GM18868 (cell line): ENCODE measurements at regions not wholly inside any gene's neighbourhood (a gene's known extent, or its start where the extent isn't known, plus 50 kb on each side); places are given as distances from the start of the nearest gene placed in this dataset.

Experiments
- ATAC-seq: cut with Tn5 transposase; IDR thresholded peaks from one replicate; pipeline ENCODE4 v1.9.1; 2021; ENCODE audit warnings: mild to moderate bottlenecking, moderate library complexity; ENCODE audit not compliant: unreplicated experiment

DNA sequence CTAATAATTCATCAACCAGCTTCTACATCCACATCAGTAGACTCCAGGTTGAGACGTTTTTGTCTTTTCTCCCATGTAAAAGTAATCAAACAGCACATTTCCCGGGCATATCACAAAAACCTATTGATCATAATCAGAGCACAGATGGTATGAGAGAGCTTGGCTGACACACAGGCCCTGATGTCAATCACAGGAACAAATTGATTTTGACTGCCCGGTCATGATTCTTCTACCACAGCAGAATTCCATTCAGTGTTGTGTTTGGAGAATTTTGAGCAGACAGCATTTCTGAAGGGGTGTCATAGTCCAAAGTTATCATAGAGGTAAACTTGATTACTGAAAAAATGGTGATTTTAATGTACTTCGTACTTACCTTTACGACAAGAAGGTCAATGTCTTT, 351.1 kb downstream of the ZSWIM6 start:
- ATAC-seq: no peak

DNA sequence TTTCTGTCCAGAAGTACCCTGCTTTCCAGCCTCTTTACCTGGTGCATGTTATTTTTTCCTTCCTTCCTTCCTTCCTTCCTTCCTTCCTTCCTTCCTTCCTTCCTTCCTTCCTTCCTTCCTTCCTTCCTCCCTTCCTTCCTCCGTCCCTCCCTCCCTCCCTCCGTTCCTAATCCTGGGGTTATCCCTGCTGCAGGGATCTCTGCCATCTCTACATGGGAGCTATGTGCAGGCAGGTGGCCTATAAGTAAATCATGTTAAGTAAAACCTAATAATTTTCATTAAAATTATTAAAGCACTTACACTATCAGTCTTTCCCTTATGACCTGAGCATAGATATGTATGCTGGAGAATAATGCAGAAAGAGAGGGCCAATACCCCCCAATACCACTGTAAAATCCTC, 351.9 kb downstream of the ZSWIM6 start:
- no peak for ATAC-seq

DNA sequence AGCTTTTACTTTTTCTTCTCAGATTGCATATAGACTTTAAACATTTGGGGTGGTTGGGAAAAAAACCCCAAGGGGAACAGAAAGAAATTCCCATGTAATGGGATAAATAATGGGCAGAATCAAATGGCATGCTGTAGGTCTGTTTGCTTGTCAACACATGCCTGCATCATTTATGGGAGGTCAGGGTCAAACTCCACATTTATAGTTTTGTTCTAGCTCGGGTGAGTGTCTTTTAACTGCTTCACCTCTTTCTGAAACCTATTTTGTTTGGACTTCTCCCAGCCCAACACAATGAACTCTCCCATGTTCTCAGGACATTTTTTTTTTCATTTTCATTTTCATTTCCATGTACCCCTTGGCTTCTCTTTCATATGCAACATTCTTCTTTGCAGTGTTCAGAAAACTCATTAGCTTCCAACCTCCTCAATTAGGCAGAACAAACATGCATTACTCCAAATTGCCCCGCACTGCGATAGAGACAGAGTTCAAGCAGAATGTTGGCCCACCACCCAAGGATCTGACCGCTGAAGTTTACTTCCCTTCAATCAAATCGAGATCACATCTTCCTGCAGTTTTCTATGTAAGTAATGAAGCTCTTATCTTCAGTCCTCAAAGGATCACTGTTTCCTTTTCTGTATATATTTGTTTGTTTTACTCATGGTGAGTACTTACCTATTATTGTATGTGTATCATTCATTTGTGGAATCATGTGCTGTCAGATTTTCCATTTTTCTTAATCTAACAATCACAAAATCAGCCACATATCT, 354.6 kb downstream of the ZSWIM6 start:
- no peak for ATAC-seq

DNA sequence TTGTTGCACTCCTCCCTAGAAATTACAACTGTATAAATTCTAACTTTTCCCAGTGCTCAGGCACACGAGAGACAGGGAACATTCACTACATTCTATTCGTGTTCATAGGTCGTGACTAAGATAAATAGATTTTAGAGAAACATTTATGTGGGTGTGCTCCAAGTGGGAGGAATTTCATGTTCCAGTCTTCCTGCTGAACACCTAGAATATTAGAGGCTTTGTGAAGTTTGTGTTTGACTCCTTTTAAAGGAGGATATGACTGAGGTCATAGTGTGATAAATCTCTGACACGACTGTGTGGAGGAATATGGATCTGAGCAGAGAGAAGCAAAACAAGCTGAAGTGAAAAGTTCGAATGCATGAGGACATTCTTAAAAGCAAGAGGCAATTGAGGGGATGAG, 355.3 kb downstream of the ZSWIM6 start:
- no peak for ATAC-seq

DNA sequence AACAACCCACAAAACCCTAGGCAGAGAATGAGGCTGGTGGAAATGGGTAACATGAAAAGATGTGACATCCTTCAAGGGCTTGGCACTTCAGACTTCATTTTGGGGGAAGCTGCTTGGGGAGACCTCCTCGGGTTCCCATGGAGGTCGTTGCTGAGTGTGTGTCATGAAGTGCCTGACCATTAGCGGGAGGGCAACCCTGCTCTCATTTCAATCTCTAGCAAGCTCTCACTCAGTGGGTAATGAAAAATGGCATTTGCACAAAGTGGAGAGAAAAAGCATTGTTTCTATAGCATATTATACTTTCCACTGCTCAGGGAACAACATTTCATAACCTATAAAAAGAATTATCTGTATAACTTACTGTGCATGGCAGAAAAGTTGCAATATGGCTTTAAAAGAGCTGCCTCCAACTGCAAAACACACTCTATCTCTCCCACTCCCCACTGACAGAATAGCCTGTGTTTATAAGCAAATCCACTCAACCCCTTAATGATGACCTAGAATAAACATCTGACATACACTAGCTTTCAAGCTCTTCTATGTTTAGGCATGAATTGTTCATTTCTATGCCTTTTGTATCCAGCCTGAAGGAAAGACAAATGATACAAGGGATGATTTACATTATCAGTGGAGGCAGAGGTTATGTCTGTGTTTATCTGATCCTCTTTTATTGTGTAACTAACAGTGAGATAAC, 357.2 kb downstream of the ZSWIM6 start:
- ATAC-seq: no peak

DNA sequence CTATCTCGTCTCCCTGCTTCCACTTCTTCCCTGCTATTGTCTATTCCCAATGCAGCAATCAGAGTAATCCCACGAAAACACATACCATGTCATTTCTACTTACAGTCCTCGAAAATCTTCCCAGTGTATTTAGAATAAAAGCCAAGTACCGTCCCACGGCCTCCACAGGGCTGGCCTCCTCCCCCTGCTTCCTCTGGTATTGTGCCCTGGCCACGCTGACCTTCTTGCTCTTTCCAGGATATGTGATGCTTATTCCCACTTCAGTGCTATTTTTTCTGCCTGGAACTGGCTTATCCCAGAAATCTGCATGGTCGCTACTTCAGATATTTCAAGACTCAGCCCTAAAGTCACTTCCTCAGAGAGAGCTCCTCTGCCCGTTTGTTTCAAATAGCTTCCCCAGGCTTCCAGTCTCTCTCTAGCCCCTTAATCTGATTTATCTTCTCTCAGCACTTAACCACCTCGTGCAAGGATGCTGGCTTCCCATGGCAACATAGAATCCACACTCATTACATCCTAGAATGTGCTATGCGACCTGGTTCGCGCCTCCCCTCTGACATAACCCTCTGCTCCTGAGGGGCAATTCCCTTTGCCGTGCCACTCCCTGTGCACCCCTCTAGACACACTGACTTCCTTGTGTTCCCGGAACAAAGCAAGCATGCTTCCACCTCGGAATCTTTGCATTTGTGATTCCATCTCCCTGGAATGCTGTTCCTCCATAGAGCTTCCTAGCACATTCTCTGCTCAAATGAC, 365.9 kb downstream of the ZSWIM6 start:
- no peak for ATAC-seq

DNA sequence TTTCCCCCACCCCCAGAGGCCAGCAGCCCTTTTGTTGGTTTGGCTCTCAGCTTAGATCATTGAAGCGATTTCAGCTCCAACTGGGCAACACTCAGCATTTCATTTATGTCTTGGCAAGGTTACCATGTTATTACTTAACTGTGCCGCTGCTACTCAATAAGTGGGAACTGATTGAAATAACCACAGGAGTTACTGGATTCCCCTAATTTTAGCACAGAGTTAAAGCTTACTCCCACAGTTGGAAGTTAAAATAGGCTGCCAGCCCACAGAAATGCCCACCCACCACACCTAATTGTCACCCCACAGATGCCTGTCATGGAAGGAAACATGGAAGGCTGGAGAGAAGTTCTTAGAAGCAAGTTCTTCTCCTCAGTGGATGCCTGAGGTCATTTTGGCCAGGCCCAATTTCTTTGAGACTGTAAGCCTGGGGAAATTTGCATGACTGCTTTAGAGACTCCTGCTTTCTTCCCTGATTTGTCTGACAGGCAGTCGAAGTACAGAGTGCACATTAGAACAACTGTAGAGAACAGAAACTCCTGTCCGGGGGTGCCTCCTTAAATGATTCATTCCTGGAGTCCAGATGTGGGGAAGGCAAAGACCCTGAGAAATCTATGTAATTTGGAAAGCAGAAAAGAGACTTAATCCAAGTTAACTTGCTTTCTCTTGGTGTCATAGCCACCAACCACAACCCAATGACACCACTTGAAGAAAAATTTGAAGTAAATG, 370.0 kb downstream of the ZSWIM6 start:
- ATAC-seq: peak; percentile 69

DNA sequence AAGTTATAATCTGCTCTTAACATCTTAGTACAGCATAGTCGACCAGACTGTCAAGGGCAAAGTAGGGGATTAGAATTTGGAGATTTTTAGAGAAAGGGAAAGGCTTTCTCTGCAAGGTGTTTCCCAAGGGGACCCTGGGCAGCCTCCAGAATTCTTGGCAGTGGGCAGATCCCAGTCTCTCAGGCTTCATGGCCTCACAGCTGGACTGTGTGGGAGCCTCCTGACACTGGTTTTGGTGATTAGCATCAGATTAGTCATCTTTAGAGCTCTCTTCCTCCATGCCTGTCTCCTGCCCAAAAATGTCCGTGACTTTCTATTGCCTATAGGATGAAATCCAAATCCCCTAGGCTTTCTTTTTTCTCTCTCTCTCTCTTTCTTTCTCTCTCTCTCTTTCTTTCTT, 370.7 kb downstream of the ZSWIM6 start:
- ATAC-seq: no peak

DNA sequence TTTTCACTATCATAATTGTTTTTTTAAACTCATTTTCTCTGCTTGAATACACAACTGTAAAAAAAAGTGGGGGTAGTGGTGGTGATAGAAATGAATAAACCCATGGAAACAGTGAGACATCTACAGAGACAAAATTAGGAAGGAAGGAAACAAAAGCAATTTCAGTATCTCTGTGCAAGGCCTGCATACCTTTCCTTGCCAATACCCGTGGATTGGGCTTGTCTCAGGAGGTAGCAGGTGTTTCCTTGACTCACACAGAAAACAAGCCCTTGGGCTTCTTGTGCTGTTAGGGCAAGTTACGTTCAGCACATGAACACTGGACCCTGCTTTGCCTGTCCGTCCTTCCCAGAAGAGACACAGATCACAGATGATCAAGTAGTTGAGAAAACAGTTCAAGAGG, 372.2 kb downstream of the ZSWIM6 start:
- ATAC-seq: no peak

DNA sequence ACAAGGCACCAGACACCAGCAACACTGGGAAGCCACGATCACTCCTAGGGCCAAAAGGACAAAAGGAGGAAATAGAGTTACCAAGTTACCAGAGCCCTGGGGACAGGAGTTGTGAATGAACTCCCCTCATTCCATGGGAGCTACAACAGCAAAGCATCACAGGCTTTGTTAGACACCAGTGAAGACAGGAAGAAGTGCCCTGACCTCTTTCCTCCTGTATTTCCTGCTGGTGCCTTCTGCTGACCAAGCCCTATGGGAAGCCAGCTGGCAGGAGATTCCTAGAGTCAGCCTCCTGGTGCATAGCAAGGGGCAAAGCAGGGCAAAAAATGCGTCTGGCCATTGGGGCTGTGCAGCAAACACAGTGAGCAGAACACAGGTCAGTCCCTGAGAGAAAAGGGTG, 374.7 kb downstream of the ZSWIM6 start:
- ATAC-seq: no peak

DNA sequence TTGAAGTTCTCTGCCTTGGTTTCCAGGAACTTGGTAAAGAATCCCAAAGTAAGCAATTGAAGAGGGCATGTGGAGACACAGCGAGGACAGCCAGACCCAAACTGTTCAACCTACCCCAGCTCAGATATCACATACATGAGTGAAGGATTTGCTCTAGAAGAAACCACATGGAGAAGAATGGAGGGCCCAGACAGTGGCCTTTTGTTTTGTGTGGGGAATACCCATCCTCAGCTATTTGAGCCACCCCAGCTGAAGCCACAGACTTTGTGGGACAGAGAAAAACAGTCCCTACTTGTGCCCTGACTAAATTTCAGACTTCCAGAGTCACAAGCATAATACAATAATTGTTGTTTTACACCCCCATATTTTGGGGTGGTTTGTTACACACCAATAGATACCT, 387.1 kb downstream of the ZSWIM6 start:
- ATAC-seq: peak; percentile 57

DNA sequence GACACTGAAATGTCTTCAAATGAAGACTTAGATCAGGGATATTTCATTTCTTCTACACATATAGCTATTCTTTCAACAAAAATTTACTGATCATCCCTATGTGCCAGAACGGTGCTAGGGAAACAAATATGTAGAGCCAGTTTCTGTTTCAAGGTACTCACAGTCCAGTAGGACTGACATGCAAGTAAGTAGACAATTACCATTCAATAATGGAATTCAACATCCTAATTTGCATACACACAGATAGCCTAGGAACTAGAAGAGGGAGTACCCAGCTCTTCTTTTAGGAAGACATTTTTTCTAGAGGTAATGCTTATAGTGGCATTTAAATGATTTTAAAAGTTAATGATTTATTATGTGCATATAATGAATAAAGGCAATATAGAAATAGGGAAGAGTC, 388.8 kb downstream of the ZSWIM6 start:
- no peak for ATAC-seq

DNA sequence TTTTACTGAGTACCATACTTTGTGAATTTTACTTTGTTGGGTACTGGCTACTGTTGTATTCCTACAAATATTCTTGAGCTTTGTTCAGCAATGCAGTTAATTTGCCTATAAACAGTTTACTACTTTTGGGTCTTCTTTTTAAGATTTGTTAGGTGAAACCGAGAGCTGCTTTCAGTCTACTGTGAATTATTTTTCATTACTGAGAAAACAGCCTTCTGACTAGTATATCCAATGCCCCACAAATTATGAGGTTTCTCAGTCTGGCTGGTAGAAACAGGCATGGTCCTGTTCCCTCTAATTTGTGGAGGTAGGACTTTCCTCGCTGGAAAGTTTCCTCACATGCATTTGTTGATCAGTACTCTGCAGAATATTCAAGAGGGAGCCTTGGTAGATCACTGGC, 392.0 kb downstream of the ZSWIM6 start:
- ATAC-seq: no peak

DNA sequence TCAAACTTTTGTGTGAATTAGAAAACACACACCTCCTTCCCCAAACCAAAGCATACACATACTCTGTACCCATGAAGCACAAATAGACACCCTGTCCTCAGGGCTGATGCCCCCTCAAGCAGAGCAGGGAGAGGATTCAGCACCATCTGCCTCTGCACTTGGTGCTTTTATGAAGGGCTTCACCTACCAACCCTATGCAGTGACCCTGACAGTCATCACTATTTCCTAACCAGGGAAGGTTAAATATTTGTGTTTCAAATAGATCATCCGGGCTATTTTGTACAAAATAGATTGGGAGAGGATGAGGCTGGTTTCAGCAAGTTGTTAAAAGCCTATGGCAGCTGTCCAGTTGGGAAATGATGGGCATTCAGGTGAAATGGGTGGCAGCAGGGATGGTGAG, 396.2 kb downstream of the ZSWIM6 start:
- no peak for ATAC-seq

DNA sequence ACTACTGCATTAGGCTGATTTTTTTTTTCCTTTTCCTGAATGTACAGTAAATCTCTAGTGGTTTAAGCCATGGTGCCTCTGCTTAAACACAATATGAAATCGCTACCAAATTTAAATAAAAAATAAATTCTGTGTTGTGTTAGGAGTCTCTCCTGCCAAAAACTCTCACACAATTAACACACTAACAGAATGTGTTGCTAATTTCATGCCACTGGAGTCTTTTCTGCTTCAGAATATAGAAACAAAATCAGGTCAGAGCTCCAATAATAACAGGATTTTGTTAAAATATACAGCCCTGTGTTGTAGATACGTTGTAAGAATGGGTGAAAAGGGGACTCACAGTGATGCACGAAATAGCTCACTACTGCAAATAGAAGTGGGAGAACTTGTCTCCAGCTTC, 398.8 kb downstream of the ZSWIM6 start:
- no peak for ATAC-seq

DNA sequence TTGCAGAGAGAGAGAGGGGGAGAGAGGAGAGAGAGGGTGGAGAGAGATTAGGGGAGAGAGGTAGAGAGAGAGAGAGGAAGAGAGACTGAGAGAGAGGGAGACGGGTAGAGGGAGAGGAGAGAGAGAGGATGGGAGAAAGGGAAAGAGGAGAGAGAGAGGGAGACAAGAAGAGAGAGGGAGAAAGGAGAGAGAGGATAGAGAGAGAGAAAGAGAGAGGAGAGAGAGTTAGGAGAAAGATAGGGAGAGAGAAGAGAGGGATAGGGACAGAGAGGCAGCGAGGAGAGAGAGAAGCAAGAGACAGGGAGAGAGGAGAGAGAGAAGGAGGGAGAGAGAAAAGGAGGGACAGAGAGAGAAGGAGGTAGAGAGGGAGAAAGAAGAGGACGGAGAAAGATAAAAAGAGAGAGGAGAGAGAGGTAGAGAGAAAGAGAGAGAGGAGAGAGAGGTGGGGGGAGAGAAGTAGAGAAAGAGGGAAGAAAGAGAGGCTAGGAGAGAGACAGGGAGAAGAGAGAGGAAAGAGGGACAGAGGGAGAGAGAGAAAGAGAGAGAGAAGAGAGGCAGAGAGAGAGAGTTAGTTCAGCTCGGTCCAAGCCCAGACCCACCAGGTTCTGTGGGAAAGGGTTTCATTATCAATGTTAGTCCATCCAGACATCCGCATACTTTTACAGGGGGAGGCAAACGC, 399.3 kb downstream of the ZSWIM6 start:
- ATAC-seq: no peak

DNA sequence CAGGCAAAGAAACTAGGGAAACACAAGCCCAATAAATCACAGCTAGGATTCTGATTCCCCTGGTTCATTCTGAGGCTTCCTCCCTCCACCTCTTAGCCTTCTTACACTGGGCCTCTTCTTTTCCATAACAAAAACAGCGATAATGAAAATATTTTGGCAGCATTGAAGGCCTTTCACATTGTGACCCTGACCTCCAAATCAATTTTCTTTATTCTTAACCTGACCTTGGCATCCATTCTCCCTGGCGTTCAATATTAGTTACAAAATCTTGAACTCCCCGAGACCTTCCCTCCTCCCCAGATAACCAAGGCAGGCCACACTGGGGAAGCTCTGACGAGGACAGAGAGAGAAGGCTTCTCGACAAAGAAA, 399.9 kb downstream of the ZSWIM6 start:
- ATAC-seq: no peak

DNA sequence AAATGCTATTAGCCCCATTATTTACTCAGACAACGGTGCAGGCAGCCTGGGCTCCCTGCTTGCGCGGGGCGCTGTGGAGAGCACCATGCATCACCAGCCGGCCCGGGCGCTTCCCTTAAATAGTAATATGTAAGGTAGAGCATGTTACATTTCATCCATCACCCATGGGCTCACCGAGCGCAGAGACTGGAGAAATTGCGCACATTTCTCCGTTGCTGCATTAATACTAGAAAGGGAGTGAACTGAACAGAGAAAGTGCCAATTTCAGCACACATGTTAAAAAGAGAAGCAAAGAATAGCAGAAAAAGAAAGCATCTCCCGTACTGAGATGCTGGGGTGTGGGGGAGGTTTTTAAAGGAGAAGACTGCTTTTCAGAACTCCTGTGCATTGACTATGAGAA, 400.3 kb downstream of the ZSWIM6 start:
- no peak for ATAC-seq

DNA sequence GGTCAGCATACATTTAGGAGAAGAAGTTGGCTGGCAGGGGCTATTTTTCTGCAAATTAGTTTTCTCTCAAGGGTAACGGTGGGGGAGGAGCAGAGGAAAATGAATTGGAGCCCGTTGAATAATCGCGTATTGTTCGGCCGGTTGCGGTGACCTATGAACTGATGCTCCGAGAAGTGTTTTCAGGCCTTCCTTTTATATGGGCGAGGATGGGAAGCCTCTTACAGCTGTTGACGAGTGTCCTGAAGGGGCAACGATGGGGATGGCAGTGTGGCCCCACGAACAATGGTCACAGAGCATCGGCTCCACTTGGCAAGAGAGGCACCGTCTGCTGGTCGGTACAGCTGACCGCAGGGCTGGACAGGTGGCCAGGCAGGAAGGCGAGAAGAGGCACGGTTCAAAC, 400.7 kb downstream of the ZSWIM6 start:
- no peak for ATAC-seq

DNA sequence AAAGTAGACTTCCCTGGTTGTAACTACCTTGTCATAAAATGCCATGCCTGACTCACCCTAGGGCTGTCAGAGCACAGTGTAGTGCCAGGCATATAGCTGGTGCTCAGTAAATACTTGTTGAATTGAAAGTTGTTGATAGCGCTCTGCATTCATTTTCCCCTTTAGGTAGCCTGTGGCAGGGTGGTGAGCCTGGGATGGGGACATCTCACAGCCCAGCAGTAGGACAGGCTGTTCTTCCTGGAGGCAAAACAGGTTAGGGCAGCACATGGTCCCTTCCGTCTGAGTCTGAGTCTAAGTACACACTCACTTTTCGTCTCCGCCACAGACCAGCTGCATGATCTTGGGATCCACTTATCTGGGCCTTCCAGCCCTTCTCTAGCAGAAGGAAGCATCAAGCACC, 401.9 kb downstream of the ZSWIM6 start:
- ATAC-seq: no peak

DNA sequence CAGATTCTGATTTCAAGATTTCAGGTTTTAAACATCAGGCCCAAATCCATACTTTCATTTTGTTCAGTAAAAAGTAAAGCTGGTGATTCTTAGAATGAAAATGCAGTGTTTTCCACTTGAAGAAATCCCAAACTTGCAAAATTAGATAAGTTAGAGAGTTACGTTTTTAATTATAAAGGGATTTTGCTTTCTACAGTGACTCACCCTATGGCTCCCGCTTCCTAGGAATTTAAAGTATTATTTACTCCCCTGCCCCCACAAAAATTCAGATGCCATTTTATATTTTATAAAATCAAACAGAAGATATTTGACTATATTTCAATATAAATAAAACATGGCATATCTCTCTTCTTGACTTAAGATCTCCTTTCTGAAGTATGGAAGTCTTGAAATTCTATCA, 402.9 kb downstream of the ZSWIM6 start:
- no peak for ATAC-seq
